ENCODE measurements at regions not wholly inside any gene's neighbourhood (a gene's known extent, or its start where the extent isn't known, plus 50 kb on each side); places are given as distances from the start of the nearest gene placed in this dataset.

DNA sequence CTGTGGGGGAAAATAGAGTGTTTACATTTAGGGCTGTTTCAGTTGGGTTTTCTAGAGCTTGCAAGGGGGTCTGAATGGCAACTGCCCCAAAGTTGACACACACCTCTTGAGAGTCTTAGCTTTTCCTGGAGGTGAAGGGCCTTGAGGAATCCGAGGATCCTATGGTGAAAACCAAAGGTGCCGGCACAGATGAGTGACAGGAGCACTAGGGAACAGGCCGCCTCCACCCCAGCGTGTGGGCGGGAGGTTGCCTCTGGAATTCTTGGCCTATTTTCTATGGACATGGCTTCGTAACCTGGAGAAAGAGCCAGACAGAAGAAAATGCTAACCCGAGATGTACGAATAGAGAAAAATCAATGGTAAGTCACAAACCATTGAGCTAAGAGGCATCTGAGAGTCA, 283.2 kb upstream of the FOXQ1 start (continued):
- TF ChIP-seq, protein P1, sequence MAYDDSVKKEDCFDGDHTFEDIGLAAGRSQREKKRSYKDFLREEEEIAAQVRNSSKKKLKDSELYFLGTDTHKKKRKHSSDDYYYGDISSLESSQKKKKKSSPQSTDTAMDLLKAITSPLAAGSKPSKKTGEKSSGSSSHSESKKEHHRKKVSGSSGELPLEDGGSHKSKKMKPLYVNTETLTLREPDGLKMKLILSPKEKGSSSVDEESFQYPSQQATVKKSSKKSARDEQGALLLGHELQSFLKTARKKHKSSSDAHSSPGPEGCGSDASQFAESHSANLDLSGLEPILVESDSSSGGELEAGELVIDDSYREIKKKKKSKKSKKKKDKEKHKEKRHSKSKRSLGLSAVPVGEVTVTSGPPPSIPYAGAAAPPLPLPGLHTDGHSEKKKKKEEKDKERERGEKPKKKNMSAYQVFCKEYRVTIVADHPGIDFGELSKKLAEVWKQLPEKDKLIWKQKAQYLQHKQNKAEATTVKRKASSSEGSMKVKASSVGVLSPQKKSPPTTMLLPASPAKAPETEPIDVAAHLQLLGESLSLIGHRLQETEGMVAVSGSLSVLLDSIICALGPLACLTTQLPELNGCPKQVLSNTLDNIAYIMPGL (CRISPR knock-in tag; IDR thresholded peaks at IDR 0.05), result no peak
- TF ChIP-seq NFYB (CRISPR knock-in tag; conservative IDR thresholded peaks at IDR 0.05; ENCODE audit: low read depth) (no peak), ZNF317 (CRISPR knock-in tag; IDR thresholded peaks at IDR 0.05; ENCODE audit: borderline replicate concordance, low read depth) (no peak), NR2C2 (CRISPR knock-in tag; IDR thresholded peaks at IDR 0.05) (no peak), ZNF121 (CRISPR knock-in tag; IDR thresholded peaks at IDR 0.05) (no peak), NFE2L1 (CRISPR knock-in tag; IDR thresholded peaks at IDR 0.05) (no peak)
- TF ChIP-seq, protein P2, sequence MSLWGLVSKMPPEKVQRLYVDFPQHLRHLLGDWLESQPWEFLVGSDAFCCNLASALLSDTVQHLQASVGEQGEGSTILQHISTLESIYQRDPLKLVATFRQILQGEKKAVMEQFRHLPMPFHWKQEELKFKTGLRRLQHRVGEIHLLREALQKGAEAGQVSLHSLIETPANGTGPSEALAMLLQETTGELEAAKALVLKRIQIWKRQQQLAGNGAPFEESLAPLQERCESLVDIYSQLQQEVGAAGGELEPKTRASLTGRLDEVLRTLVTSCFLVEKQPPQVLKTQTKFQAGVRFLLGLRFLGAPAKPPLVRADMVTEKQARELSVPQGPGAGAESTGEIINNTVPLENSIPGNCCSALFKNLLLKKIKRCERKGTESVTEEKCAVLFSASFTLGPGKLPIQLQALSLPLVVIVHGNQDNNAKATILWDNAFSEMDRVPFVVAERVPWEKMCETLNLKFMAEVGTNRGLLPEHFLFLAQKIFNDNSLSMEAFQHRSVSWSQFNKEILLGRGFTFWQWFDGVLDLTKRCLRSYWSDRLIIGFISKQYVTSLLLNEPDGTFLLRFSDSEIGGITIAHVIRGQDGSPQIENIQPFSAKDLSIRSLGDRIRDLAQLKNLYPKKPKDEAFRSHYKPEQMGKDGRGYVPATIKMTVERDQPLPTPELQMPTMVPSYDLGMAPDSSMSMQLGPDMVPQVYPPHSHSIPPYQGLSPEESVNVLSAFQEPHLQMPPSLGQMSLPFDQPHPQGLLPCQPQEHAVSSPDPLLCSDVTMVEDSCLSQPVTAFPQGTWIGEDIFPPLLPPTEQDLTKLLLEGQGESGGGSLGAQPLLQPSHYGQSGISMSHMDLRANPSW (CRISPR knock-in tag; conservative IDR thresholded peaks at IDR 0.05; ENCODE audit: low read depth), result no peak

DNA sequence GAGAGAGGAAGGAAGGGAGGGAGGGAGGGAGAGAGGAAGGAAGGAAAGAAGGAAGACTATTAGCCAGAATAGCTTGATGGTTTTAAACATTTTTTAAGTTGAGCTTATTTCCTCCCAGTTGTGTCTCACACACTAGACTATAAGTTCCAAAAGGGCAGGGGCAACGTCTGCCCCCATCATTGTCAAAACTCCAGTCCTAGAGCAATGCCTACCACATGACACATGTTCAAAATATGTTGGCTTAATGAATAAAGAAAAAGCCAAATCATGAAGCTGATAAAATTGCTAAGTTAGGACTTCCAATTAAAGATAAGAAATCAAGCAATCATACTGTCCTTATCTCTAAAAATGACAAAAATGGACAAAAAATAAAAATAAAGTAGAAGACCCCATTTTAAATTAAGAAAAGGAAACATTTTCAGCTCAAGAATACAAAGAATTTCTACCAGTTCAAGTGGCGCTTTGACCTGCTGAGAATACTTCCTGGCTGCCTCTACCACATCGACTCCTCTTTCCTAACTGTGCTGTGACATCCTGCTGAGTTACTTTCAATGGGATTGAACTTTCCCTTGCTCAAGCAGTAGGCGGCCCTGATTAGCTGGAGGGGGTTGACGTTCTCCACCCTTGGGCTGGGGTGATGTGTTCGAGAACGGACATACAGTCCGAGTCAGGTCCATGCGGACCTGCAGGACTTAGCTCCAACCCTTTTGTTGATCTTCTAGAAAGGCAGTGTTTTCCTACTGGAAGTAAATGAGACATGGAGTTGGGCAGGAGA, 283.9 kb upstream of the FOXQ1 start:
- Mint-ChIP-seq H3K36me3 (peaks cover 4% of the 10 kb centered on the region), H3K27me3 (ENCODE audit: low read depth) (peaks cover 56% of the 10 kb centered on the region), H3K9me3 (peaks cover 15% of the 10 kb centered on the region), H3K27ac (no peak overlapping the region; the same call in 1 of the 2 replicates), H3K4me1 (peaks cover 44% of the 10 kb centered on the region), H3K4me3 (peak overlapping the region; percentile 7; the same call in 1 of the 2 replicates)
- no peak for DNase-seq (ENCODE audit: low spot score)
- ATAC-seq, result peak; percentile 76
- CTCF ChIA-PET, result no interaction called here
- POLR2A ChIA-PET, result interaction anchor here (0.7 kb wide), 1 partner anchor 236 kb away, joined by 3 read pairs; no protein-coding TSS in a partner anchor
- TF ChIP-seq ZNF423 (CRISPR knock-in tag; IDR thresholded peaks at IDR 0.05), result peak; percentile 77
- TF ChIP-seq, protein P3, sequence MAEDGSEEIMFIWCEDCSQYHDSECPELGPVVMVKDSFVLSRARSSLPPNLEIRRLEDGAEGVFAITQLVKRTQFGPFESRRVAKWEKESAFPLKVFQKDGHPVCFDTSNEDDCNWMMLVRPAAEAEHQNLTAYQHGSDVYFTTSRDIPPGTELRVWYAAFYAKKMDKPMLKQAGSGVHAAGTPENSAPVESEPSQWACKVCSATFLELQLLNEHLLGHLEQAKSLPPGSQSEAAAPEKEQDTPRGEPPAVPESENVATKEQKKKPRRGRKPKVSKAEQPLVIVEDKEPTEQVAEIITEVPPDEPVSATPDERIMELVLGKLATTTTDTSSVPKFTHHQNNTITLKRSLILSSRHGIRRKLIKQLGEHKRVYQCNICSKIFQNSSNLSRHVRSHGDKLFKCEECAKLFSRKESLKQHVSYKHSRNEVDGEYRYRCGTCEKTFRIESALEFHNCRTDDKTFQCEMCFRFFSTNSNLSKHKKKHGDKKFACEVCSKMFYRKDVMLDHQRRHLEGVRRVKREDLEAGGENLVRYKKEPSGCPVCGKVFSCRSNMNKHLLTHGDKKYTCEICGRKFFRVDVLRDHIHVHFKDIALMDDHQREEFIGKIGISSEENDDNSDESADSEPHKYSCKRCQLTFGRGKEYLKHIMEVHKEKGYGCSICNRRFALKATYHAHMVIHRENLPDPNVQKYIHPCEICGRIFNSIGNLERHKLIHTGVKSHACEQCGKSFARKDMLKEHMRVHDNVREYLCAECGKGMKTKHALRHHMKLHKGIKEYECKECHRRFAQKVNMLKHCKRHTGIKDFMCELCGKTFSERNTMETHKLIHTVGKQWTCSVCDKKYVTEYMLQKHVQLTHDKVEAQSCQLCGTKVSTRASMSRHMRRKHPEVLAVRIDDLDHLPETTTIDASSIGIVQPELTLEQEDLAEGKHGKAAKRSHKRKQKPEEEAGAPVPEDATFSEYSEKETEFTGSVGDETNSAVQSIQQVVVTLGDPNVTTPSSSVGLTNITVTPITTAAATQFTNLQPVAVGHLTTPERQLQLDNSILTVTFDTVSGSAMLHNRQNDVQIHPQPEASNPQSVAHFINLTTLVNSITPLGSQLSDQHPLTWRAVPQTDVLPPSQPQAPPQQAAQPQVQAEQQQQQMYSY (CRISPR knock-in tag; IDR thresholded peaks at IDR 0.05), result no peak
- no peak for TF ChIP-seq CREB1 (CRISPR knock-in tag; IDR thresholded peaks at IDR 0.05)

DNA sequence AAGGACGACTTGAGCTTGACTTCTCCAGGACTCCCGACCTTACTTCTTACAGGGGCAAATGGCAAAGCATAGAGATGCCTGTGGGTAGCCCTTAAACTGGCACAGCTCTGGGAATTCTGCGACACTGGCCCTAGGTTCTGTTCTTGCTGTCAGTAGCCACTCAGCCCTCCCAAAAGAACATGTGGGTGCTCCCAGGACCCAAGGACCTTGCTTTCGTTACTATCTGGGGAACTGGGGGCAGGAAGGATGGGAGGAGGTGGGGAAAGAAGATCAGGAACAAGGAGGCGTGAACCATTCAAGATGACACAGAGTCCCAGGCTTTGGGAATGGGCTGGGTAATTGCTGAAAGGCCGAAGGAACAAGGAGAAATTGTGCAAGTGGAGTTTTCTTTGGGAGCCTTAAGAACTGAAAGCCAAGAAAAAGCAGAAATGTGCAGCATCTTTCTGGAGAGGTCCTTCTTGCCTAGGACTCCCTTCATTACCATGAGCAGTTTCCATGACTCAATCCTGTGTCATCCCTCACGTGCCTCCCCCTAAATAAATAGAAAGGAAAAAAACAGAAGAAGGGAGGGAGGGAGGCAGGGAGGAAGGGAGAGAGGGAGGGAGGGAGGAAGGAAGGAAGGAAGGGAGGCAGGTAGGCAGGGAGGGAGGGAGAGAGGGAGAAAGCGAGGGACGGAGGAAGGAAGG, 284.6 kb upstream of the FOXQ1 start:
- ATAC-seq (no peak), DNase-seq (ENCODE audit: low spot score) (no peak)
- Mint-ChIP-seq H3K27me3 (ENCODE audit: low read depth) (peaks cover 60% of the 10 kb centered on the region), H3K4me1 (peaks cover 44% of the 10 kb centered on the region), H3K36me3 (peaks cover 4% of the 10 kb centered on the region), H3K27ac (no peak overlapping the region), H3K4me3 (no peak overlapping the region), H3K9me3 (peaks cover 10% of the 10 kb centered on the region)
- CTCF ChIA-PET, result no interaction called here
- POLR2A ChIA-PET, result no interaction called here
- TF ChIP-seq, protein P4, sequence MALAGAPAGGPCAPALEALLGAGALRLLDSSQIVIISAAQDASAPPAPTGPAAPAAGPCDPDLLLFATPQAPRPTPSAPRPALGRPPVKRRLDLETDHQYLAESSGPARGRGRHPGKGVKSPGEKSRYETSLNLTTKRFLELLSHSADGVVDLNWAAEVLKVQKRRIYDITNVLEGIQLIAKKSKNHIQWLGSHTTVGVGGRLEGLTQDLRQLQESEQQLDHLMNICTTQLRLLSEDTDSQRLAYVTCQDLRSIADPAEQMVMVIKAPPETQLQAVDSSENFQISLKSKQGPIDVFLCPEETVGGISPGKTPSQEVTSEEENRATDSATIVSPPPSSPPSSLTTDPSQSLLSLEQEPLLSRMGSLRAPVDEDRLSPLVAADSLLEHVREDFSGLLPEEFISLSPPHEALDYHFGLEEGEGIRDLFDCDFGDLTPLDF (CRISPR knock-in tag; IDR thresholded peaks at IDR 0.05), result no peak
- TF ChIP-seq RORB (CRISPR knock-in tag; IDR thresholded peaks at IDR 0.05) (no peak), FOXJ3 (CRISPR knock-in tag; IDR thresholded peaks at IDR 0.05; ENCODE audit: borderline replicate concordance) (no peak), JAZF1 (CRISPR knock-in tag; IDR thresholded peaks at IDR 0.05) (no peak), SMAD4 (CRISPR knock-in tag; IDR thresholded peaks at IDR 0.05) (no peak), IRF2 (CRISPR knock-in tag; IDR thresholded peaks at IDR 0.05; ENCODE audit: borderline replicate concordance, low read depth) (no peak), SP1 (CRISPR knock-in tag; conservative IDR thresholded peaks at IDR 0.05) (no peak), CREB1 (CRISPR knock-in tag; IDR thresholded peaks at IDR 0.05) (no peak), ZNF232 (CRISPR knock-in tag; IDR thresholded peaks at IDR 0.05) (no peak)
- TF ChIP-seq, protein P5, sequence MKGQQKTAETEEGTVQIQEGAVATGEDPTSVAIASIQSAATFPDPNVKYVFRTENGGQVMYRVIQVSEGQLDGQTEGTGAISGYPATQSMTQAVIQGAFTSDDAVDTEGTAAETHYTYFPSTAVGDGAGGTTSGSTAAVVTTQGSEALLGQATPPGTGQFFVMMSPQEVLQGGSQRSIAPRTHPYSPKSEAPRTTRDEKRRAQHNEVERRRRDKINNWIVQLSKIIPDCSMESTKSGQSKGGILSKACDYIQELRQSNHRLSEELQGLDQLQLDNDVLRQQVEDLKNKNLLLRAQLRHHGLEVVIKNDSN (CRISPR knock-in tag; IDR thresholded peaks at IDR 0.05), result no peak
- TF ChIP-seq, protein P6, sequence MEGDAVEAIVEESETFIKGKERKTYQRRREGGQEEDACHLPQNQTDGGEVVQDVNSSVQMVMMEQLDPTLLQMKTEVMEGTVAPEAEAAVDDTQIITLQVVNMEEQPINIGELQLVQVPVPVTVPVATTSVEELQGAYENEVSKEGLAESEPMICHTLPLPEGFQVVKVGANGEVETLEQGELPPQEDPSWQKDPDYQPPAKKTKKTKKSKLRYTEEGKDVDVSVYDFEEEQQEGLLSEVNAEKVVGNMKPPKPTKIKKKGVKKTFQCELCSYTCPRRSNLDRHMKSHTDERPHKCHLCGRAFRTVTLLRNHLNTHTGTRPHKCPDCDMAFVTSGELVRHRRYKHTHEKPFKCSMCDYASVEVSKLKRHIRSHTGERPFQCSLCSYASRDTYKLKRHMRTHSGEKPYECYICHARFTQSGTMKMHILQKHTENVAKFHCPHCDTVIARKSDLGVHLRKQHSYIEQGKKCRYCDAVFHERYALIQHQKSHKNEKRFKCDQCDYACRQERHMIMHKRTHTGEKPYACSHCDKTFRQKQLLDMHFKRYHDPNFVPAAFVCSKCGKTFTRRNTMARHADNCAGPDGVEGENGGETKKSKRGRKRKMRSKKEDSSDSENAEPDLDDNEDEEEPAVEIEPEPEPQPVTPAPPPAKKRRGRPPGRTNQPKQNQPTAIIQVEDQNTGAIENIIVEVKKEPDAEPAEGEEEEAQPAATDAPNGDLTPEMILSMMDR (IDR thresholded peaks at IDR 0.05), result no peak
